NB4 (cell line): ENCODE measurements at regions not wholly inside any gene's neighbourhood (a gene's known extent, or its start where the extent isn't known, plus 50 kb on each side); places are given as distances from the start of the nearest gene placed in this dataset.
"Not testable (repeated sequence)": the region's sequence is repeated elsewhere in the genome, so short reads cannot be mapped to it uniquely, and the experiment has no call there.

Experiments used
- DNase-seq: peaks from one replicate; pipeline ENCODE4 v3.0.0; 2010; ENCODE audit warnings: low read depth
- H3K4me3 ChIP-seq: one replicate; pipeline ENCODE4 v1.5.1; 2011; ENCODE audit warnings: mild to moderate bottlenecking, low read depth, low read length, moderate library complexity
- MYC ChIP-seq: IDR thresholded peaks from 2 replicates; pipeline ENCODE4 v1.6.1; 2011; ENCODE audit warnings: low read depth, low read length
- POLR2A ChIP-seq: IDR thresholded peaks from 2 replicates; pipeline ENCODE4 v1.6.1; 2011; ENCODE audit warnings: mild to moderate bottlenecking; ENCODE audit not compliant: insufficient read length; ENCODE audit errors: extremely low read depth
- TF ChIP-seq, protein P1 (sequence below): IDR thresholded peaks from 2 replicates; pipeline ENCODE4 v1.6.1; 2011; ENCODE audit warnings: low read depth, low read length
- TF ChIP-seq, protein P2 (sequence below): IDR thresholded peaks from one replicate; pipeline ENCODE4 v1.5.1; 2012; ENCODE audit warnings: low read depth, low read length

DNA sequence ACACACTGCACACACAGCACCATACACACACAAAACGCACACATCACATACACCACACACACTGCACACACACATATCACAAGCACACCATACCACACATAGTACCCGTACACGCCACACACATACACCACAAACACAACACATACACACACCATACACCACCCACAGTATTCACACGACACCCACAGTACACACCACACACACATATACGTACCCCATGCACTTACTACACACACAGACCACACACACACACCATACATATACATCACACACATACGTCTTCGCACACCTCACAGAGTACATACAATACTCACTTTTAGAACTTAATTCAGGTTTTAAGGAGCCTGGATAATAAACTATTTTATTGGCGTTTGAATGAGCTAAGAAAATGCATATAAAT is 1805.3 kb upstream of the DEFB115 start:
- DNase-seq: no peak
- TF ChIP-seq MYC: no peak
- TF ChIP-seq, protein P1, sequence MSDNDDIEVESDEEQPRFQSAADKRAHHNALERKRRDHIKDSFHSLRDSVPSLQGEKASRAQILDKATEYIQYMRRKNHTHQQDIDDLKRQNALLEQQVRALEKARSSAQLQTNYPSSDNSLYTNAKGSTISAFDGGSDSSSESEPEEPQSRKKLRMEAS: no peak
- TF ChIP-seq, protein P2, sequence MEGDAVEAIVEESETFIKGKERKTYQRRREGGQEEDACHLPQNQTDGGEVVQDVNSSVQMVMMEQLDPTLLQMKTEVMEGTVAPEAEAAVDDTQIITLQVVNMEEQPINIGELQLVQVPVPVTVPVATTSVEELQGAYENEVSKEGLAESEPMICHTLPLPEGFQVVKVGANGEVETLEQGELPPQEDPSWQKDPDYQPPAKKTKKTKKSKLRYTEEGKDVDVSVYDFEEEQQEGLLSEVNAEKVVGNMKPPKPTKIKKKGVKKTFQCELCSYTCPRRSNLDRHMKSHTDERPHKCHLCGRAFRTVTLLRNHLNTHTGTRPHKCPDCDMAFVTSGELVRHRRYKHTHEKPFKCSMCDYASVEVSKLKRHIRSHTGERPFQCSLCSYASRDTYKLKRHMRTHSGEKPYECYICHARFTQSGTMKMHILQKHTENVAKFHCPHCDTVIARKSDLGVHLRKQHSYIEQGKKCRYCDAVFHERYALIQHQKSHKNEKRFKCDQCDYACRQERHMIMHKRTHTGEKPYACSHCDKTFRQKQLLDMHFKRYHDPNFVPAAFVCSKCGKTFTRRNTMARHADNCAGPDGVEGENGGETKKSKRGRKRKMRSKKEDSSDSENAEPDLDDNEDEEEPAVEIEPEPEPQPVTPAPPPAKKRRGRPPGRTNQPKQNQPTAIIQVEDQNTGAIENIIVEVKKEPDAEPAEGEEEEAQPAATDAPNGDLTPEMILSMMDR: no peak
- TF ChIP-seq POLR2A: no peak
- H3K4me3 ChIP-seq: no peak overlapping the region

DNA sequence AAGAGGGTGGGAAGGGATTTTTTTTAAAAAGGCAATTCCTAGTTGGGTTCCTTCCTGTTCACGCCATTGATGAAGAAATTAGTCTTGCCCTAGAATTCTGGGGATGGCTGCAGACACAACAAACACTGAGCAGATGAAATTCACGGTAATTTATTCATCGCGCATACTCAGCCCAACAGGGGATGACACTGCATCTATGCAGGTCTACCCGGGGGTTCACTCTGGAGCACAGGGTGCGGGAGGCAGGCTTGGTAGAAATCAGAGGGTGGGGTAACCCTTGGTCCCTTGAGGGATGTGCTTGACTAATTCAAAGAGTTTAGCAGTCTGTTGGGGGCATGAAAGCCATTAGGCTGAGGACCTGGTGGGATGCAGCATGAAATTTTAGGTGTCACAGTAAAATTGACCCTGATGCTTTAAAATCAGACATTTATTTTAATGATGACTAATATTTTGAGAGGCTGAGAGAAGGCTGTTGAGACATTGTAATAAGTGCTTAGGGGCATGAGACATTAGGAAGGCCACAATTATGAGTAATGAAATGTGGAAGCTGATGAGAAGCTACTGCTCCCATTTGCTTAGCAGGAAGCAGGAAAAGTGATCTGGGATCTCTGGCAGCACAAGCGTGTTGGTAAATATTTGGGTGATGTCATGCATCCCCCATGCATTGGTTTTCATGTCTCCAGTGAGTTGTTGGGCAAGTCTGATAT is 1800.3 kb upstream of the DEFB115 start:
- not testable (repeated sequence) for H3K4me3 ChIP-seq, DNase-seq

DNA sequence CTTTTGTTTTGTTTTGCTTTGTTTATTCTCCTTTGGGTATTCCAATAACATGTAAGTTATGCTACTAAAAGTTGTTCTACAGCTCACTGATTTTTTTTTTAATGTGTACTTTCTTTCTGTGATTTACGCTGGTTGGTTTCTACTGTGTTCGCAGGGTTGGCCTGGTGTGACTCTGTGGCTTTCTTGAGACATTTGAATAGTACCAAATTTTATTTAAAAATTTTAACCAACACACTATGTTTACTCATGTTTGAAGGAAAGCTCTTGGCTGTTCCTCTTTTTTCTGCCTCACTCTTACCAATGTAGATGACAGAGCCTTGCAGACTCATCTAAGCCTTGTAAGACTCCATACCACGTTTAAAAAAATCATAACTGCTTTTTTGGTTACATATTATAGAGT is 1784.9 kb upstream of the DEFB115 start:
- no peak for DNase-seq
- TF ChIP-seq, protein P1: no peak
- TF ChIP-seq, protein P2: no peak
- TF ChIP-seq MYC (no peak), POLR2A (no peak)
- H3K4me3 ChIP-seq: no peak overlapping the region

DNA sequence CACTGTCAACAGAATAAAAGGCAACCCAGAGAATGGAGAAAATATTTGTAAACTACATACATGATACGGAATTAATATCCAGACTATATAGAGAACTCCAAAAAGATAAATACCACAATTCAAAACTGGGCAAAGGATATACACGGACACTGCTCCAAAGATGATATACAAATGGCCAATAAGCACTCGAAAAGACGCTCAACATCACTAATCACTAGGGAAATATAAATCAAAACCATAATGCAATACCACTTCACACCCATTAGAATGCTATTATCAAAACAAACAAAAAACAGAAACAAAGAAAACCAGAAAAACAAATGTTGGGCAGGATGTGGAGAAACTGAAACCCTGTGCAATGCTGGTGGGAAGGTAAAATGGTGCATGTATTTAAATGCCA is 1764.6 kb upstream of the DEFB115 start:
- not testable (repeated sequence) for H3K4me3 ChIP-seq, DNase-seq

DNA sequence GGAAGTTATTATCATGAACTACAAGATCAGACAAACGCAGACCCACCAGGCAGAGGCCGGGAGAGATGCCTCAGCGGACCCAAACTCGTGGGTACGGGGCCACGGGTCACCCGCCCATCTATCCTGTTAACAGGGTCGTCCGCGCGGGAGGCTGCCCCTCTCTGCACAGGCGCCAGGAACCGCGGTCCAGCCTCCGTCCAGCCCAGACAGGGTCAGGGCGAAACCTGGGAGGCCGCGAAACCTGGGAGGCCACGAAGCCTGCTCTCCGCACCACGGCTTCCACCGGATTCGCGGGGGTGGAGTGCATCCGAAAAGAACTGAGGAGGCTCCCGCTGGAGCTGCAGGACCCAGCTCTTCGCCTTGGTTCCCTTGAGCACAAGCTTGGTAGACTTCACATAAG is 1760.7 kb upstream of the DEFB115 start:
- H3K4me3 ChIP-seq, DNase-seq: not testable (repeated sequence)

DNA sequence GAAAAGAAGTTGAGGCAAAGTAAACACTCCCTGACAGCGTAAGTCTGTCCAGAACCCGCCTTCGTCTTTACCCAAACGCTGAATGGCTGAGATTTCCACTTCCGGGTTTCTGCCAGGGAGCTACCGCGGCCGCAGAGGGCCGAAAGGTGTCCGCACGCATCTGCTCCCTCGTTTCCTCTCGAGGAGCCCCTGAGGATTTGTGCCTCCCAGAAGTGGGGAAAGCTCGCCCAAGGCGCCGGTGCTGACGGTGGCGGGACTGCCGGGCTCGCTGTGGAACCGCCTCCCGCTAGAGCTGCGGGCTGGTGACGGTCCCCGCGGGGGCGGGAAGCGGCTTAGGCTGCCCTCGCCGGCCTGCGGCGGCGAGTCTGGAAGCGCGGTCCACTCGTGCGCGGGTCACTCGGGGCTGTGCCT is 1760.2 kb upstream of the DEFB115 start:
- TF ChIP-seq, protein P1: no peak
- TF ChIP-seq MYC: no peak
- TF ChIP-seq, protein P2: no peak
- TF ChIP-seq POLR2A: no peak
- no peak for DNase-seq
- H3K4me3 ChIP-seq: no peak overlapping the region

DNA sequence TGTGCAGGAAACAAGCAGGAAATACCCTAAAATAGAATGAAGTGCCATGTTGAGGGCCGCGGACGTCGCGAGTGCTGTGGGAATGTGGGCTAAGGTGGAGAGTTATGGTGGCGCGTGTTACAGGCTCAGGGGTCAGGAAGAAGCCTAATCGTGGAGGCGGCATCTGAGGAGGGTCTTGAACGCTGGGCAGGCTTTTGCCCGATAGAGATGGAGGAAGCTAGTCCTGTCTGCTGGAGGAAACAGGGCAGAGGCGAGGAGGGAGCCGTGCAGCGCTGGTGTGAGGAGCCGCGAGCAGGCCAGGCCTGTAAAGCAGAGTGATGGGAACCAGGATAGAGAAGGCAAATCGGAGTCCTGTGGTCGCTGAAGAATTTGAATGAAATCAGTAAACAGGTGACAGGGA is 1759.8 kb upstream of the DEFB115 start:
- not testable (repeated sequence) for DNase-seq, H3K4me3 ChIP-seq

DNA sequence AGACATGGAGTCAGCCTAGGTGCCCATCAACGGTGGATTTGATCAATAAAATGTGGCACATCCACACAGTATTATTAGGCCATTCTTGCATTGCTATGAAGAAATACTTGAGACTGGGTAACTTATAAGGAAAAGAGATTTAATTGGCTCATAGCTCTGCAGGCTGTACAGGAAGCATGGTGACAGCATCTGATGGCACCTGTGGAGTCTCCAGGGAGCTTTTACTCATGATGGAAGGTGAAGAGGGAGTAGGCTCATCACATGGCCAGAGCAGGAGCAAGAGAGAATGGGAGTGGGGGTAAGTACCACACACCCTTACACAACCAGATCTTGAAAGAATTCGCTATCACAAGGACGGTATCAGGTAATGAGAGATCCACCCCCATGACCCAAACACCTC is 1756.7 kb upstream of the DEFB115 start:
- not testable (repeated sequence) for H3K4me3 ChIP-seq, DNase-seq

DNA sequence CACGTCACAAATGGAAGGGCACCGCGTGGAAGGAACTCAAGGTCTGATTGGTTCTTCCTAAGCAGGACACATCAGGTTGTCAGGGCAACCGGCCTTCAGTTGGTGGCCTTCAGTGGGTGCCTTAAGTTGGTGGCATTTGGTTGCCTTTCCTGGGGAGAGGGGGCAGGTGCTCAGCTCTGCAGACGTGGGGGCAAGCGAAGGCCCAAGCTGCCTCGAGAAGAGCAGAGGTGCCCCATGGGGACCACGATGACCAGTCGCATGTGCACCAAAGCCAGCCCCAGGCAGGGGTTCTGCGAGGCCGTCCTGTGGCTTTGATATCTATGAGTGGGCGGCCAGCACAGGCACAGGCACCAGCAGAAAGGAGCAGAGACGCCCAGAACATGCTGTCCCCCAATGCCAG is 1742.8 kb upstream of the DEFB115 start:
- H3K4me3 ChIP-seq, DNase-seq: not testable (repeated sequence)

DNA sequence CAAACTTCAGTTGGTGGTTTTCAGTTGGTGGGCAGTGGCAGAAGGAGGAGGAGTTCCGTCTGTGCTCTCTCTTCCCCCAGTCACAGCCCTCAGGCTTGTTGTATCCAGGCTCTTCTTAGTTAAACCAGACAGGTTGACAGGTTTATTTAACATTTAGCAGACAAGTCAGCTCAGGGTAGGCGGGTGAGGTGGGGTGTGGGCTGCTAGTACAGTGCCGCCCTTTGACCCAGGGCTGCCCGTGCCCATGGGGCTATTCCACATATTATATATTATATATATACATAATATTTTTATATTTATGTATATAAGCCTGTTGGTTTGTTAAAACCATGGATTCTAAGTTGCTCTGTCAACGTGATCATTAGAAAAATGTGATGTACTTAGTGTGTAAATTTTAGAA is 1740.6 kb upstream of the DEFB115 start:
- not testable (repeated sequence) for DNase-seq, H3K4me3 ChIP-seq
